ENCODE measurements at regions not wholly inside any gene's neighbourhood (a gene's known extent, or its start where the extent isn't known, plus 50 kb on each side); places are given as distances from the start of the nearest gene placed in this dataset.

DNA sequence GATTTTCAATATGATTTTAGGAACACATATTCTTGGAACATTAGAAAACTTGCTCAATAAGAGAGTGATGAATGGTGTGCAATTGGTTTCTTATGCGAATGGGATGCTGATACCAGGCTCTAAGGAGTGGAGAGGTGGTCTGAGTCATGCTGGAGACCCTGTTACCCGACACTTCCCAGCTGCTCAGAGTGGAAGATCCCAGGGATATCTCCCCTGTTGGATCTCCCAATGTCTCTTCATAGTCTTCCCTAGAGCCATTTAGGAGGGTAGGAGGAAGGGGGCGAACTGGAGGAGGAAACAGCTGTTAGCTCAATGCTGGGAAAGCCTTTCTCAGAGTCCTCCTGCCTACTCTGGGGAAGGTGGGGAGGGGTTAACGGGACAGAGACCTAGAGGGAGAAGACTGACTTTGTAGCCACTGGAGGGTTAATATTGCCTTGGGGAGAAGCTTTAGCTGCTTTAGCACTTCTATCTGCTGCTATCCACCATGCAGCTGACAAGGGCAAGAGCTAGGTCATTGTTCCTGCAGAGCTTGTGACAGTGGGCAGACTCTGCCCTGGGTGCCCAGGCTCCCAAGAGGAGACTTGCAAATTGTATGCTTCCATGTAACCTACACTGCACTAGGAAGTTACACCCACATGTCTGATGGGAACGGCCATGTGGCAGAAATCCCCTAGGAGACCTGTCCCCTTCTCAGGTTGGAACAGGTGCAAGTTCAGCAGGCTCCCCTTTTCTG is 301.0 kb downstream of the GADD45G start:
- Mint-ChIP-seq H3K9me3 (no peaks in the 10 kb centered on the region), H3K4me3 (no peak overlapping the region), H3K36me3 (ENCODE audit: low read depth) (no peaks in the 10 kb centered on the region), H3K27ac (no peak overlapping the region), H3K27me3 (peaks cover 19% of the 10 kb centered on the region), H3K4me1 (ENCODE audit: low read depth) (no peaks in the 10 kb centered on the region)
- H3K27me3 ChIP-seq (ENCODE audit: control insufficient read depth in 1 of 2, insufficient read depth in 2 of 2, low read length in 2 of 2) = no peaks in the 10 kb centered on the region
- intact Hi-C loops (cut with DNase I, micrococcal nuclease) = no loop called here
- no peak for ATAC-seq (ENCODE audit: poor library complexity)
- no peak overlapping the region for H3K4me3 ChIP-seq (ENCODE audit: low read length)
- H3K27ac ChIP-seq (ENCODE audit: low read depth in 1 of 2, low read length in 2 of 2) = no peak overlapping the region
- H3K4me1 ChIP-seq (ENCODE audit: insufficient read depth, low read length) = no peaks in the 10 kb centered on the region
- ChIA-PET CTCF (no interaction called here), POLR2A (no interaction called here)
- DNase-seq = no peak
- TF ChIP-seq, protein P1, sequence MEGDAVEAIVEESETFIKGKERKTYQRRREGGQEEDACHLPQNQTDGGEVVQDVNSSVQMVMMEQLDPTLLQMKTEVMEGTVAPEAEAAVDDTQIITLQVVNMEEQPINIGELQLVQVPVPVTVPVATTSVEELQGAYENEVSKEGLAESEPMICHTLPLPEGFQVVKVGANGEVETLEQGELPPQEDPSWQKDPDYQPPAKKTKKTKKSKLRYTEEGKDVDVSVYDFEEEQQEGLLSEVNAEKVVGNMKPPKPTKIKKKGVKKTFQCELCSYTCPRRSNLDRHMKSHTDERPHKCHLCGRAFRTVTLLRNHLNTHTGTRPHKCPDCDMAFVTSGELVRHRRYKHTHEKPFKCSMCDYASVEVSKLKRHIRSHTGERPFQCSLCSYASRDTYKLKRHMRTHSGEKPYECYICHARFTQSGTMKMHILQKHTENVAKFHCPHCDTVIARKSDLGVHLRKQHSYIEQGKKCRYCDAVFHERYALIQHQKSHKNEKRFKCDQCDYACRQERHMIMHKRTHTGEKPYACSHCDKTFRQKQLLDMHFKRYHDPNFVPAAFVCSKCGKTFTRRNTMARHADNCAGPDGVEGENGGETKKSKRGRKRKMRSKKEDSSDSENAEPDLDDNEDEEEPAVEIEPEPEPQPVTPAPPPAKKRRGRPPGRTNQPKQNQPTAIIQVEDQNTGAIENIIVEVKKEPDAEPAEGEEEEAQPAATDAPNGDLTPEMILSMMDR (IDR thresholded peaks at IDR 0.05) = no peak
- H3K36me3 ChIP-seq (ENCODE audit: insufficient read depth, low read length) = no peaks in the 10 kb centered on the region
- no peaks in the 10 kb centered on the region for H3K9me3 ChIP-seq (ENCODE audit: control insufficient read depth in 1 of 2, insufficient read depth in 1 of 2, low read length in 2 of 2)

DNA sequence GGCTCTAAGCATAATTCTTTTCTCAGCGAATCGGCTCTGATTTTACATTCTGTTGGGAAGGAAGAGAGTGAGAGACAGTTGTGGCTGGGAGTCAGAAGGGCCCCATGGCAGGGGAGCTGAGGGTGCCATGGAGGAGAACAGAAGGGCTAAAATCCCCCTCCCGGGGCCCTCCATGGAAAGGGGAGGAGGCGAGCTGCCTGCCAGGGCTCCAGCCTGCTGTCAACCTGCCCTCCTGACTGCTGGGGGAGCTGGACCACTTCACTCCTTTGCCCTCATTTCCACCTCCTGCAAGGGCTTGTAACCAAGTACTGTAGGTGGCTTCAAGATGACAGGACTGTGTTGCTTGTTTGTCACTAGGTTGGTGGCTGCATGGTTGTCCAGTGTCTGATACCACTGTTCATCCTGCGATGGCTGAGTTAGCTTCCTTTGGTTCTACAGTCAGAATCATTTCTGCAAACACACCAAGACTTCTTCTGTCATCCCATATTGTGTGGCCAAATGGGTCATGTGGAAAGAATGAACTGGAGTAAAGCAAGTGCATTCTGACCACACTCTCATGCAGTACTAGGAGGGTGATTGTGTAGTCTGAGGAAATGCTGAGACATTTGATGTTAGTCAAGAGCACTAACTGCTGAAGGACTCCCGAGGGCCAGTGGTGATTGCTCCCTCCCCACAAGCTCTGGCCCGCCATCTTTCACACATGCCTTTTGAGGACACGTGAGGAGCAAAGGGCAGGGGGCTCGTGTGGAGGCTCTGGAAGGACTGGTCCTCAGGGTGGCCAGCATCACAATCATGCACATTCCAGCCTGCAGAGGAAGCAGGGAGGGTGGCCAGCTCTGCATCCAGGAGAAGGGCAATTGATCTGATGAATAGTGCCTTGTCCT is 307.2 kb downstream of the GADD45G start:
- H3K4me1 ChIP-seq (ENCODE audit: insufficient read depth, low read length) = no peaks in the 10 kb centered on the region
- TF ChIP-seq, protein P1 (IDR thresholded peaks at IDR 0.05) = no peak
- CTCF ChIA-PET = no interaction called here
- intact Hi-C loops (cut with DNase I, micrococcal nuclease) = no loop called here
- H3K27me3 ChIP-seq (ENCODE audit: control insufficient read depth in 1 of 2, insufficient read depth in 2 of 2, low read length in 2 of 2) = no peaks in the 10 kb centered on the region
- H3K4me3 Mint-ChIP-seq = no peak overlapping the region
- POLR2A ChIA-PET = no interaction called here
- H3K4me1 Mint-ChIP-seq (ENCODE audit: low read depth) = no peaks in the 10 kb centered on the region
- no peaks in the 10 kb centered on the region for H3K36me3 Mint-ChIP-seq (ENCODE audit: low read depth)
- no peaks in the 10 kb centered on the region for H3K36me3 ChIP-seq (ENCODE audit: insufficient read depth, low read length)
- no peak overlapping the region for H3K27ac Mint-ChIP-seq
- H3K9me3 Mint-ChIP-seq = no peaks in the 10 kb centered on the region
- DNase-seq (no peak), ATAC-seq (ENCODE audit: poor library complexity) (no peak)
- H3K9me3 ChIP-seq (ENCODE audit: control insufficient read depth in 1 of 2, insufficient read depth in 1 of 2, low read length in 2 of 2) = no peaks in the 10 kb centered on the region
- H3K27ac ChIP-seq (ENCODE audit: low read depth in 1 of 2, low read length in 2 of 2) = no peak overlapping the region
- no peak overlapping the region for H3K4me3 ChIP-seq (ENCODE audit: low read length)
- H3K27me3 Mint-ChIP-seq = no peaks in the 10 kb centered on the region

DNA sequence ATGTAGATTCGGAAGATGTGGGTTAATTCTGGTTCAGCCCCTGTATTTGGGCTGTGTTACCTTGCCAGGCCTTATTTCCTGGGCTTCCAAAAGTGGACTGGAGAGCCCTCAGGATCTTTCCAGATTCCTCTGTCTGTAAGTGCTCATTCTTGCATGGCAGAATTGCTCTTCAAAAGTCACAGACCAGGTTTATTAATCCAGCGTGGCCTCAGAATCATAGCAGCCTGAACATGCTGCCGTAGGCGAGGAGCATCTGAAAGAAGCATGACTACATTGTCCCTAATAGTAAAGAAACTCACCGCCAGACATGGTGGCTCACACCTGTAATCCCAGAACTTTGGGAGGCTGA is 307.8 kb downstream of the GADD45G start:
- no peaks in the 10 kb centered on the region for H3K9me3 Mint-ChIP-seq
- intact Hi-C loops (cut with DNase I, micrococcal nuclease) = no loop called here
- H3K4me3 ChIP-seq (ENCODE audit: low read length) = no peak overlapping the region
- H3K36me3 ChIP-seq (ENCODE audit: insufficient read depth, low read length) = no peaks in the 10 kb centered on the region
- no peak overlapping the region for H3K27ac ChIP-seq (ENCODE audit: low read depth in 1 of 2, low read length in 2 of 2)
- H3K27ac Mint-ChIP-seq = no peak overlapping the region
- DNase-seq = no peak
- H3K4me3 Mint-ChIP-seq = no peak overlapping the region
- ChIA-PET POLR2A (no interaction called here), CTCF (no interaction called here)
- no peaks in the 10 kb centered on the region for H3K36me3 Mint-ChIP-seq (ENCODE audit: low read depth)
- ATAC-seq (ENCODE audit: poor library complexity) = no peak
- H3K27me3 Mint-ChIP-seq = peaks cover 5% of the 10 kb centered on the region
- H3K27me3 ChIP-seq (ENCODE audit: control insufficient read depth in 1 of 2, insufficient read depth in 2 of 2, low read length in 2 of 2) = no peaks in the 10 kb centered on the region
- TF ChIP-seq, protein P1 (IDR thresholded peaks at IDR 0.05) = no peak
- H3K4me1 ChIP-seq (ENCODE audit: insufficient read depth, low read length) = no peaks in the 10 kb centered on the region
- H3K9me3 ChIP-seq (ENCODE audit: control insufficient read depth in 1 of 2, insufficient read depth in 1 of 2, low read length in 2 of 2) = no peaks in the 10 kb centered on the region
- H3K4me1 Mint-ChIP-seq (ENCODE audit: low read depth) = no peaks in the 10 kb centered on the region

Measured in CD4-positive, alpha-beta T cell (primary cell).